Mesendoderm (in vitro differentiated cells): ENCODE measurements at regions not wholly inside any gene's neighbourhood (a gene's known extent, or its start where the extent isn't known, plus 50 kb on each side); places are given as distances from the start of the nearest gene placed in this dataset.
A peak's percentile ranks its signal among the peaks of the same experiment; 100 is the strongest.

ENCODE experiments used
- DNase-seq: peaks from one replicate; pipeline ENCODE4 v3.0.0; 2013
- H2AK5ac ChIP-seq: 2 replicates; pipeline ENCODE4 v1.6.1; 2013; ENCODE audit warnings: low read length, inconsistent platforms
- H2BK120ac ChIP-seq: 2 replicates; pipeline ENCODE4 v1.6.1; 2013; ENCODE audit warnings: low read depth, mild to moderate bottlenecking, low read length, moderate library complexity, mixed read lengths
- H2BK15ac ChIP-seq: replicated peaks from 2 replicates; pipeline ENCODE4 v1.6.1; 2013; ENCODE audit warnings: low read depth, mild to moderate bottlenecking, moderate library complexity
- H2BK5ac ChIP-seq: 2 replicates; pipeline ENCODE4 v1.6.1; 2013; ENCODE audit warnings: low read length, inconsistent platforms
- H3K18ac ChIP-seq: 2 replicates; pipeline ENCODE4 v1.6.1; 2013; ENCODE audit warnings: mild to moderate bottlenecking, low read length, mixed read lengths
- H3K23ac ChIP-seq: one replicate; pipeline ENCODE4 v1.6.1; 2013; ENCODE audit warnings: low read length
- H3K27ac ChIP-seq: 2 replicates; pipeline ENCODE4 v1.5.1; 2013; ENCODE audit warnings: low read depth, mild to moderate bottlenecking, inconsistent platforms, low read length, moderate library complexity
- H3K27me3 ChIP-seq: 2 replicates; pipeline ENCODE4 v1.6.1; 2013; ENCODE audit warnings: low read length, control low read depth, mild to moderate bottlenecking, inconsistent platforms; ENCODE audit not compliant: insufficient read depth, poor library complexity
- H3K36me3 ChIP-seq: 2 replicates; pipeline ENCODE4 v1.6.1; 2013; ENCODE audit warnings: low read length, inconsistent platforms; ENCODE audit not compliant: control insufficient read depth, insufficient read depth
- H3K4ac ChIP-seq: one replicate; pipeline ENCODE4 v1.6.1; 2013; ENCODE audit warnings: low read depth, mild to moderate bottlenecking, low read length, moderate library complexity
- H3K4me1 ChIP-seq: 2 replicates; pipeline ENCODE4 v1.6.1; 2013; ENCODE audit warnings: low read depth, low read length, inconsistent platforms; ENCODE audit not compliant: control insufficient read depth
- H3K4me2 ChIP-seq: 2 replicates; pipeline ENCODE4 v1.6.1; 2013; ENCODE audit warnings: low read length
- H3K4me3 ChIP-seq: 2 replicates; pipeline ENCODE4 v1.5.1; 2013; ENCODE audit warnings: mild to moderate bottlenecking, low read length
- H3K56ac ChIP-seq: one replicate; pipeline ENCODE4 v1.6.1; 2013; ENCODE audit warnings: low read length
- H3K79me1 ChIP-seq: 2 replicates; pipeline ENCODE4 v1.6.1; 2013; ENCODE audit warnings: low read length, inconsistent platforms
- H3K79me2 ChIP-seq: 2 replicates; pipeline ENCODE4 v1.6.1; 2013; ENCODE audit warnings: mild to moderate bottlenecking, low read length; ENCODE audit not compliant: control insufficient read depth, insufficient read depth
- H3K9ac ChIP-seq: 2 replicates; pipeline ENCODE4 v1.6.1; 2013; ENCODE audit warnings: low read length, inconsistent platforms
- H4K5ac ChIP-seq: one replicate; pipeline ENCODE4 v1.6.1; 2013; ENCODE audit warnings: low read length
- H4K8ac ChIP-seq: one replicate; pipeline ENCODE4 v1.6.1; 2013; ENCODE audit warnings: low read depth, mild to moderate bottlenecking, control low read depth, low read length, moderate library complexity
- WGBS: extraction: QIAGEN DNeasy Blood & Tissue Kit; methylation state at CpG from one replicate; pipeline ENCODE4 v1.1.7; 2013; ENCODE audit warnings: low lambda C conversion rate, missing lambda C conversion rate; ENCODE audit not compliant: insufficient coverage; ENCODE audit errors: extremely low coverage; 5-methylcytosine and 5-hydroxymethylcytosine counted together

GRCh38 chr5:27592231-27592630 is 553.8 kb upstream of the CDH9 start:
- no peak overlapping the region for H3K23ac ChIP-seq
- H3K4me3 ChIP-seq, result no peak overlapping the region
- H2BK120ac ChIP-seq, result no peak overlapping the region
- peak; percentile 75 for DNase-seq
- H3K4me2 ChIP-seq, result no peak overlapping the region
- H3K27ac ChIP-seq, result no peak overlapping the region
- no peak overlapping the region for H2BK15ac ChIP-seq
- no peak overlapping the region for H4K8ac ChIP-seq
- H3K79me1 ChIP-seq, result no peaks in the 10 kb centered on the region
- no peak overlapping the region for H3K9ac ChIP-seq
- H3K4ac ChIP-seq, result no peak overlapping the region
- no peaks in the 10 kb centered on the region for H3K4me1 ChIP-seq
- H3K56ac ChIP-seq, result no peak overlapping the region
- no peaks in the 10 kb centered on the region for H3K27me3 ChIP-seq
- no peak overlapping the region for H2AK5ac ChIP-seq
- no peak overlapping the region for H3K18ac ChIP-seq
- H2BK5ac ChIP-seq, result no peak overlapping the region
- H3K79me2 ChIP-seq, result no peaks in the 10 kb centered on the region
- no CpG with 5 or more reads among the region's 1 CpG for WGBS
- H3K36me3 ChIP-seq, result no peaks in the 10 kb centered on the region
- no peak overlapping the region for H4K5ac ChIP-seq

GRCh38 chr5:27590503-27590902 is 552.1 kb upstream of the CDH9 start:
- Histone ChIP-seq H2BK120ac (no peak overlapping the region), H2AK5ac (no peak overlapping the region), H2BK15ac (no peak overlapping the region), H3K4me2 (no peak overlapping the region), H2BK5ac (no peak overlapping the region), H3K27me3 (no peaks in the 10 kb centered on the region), H3K9ac (no peak overlapping the region), H3K27ac (no peak overlapping the region), H4K8ac (no peak overlapping the region), H3K36me3 (no peaks in the 10 kb centered on the region), H3K4me1 (no peaks in the 10 kb centered on the region), H3K4me3 (no peak overlapping the region), H3K79me1 (no peaks in the 10 kb centered on the region), H3K79me2 (no peaks in the 10 kb centered on the region), H4K5ac (no peak overlapping the region), H3K56ac (no peak overlapping the region), H3K18ac (no peak overlapping the region), H3K4ac (no peak overlapping the region), H3K23ac (peak overlapping the region; percentile 45)
- no CpG with 5 or more reads among the region's 6 CpGs for WGBS
- no peak for DNase-seq

- Histone ChIP-seq H3K79me1 (no peaks in the 10 kb centered on the region), H3K9ac (no peak overlapping the region), H3K79me2 (no peaks in the 10 kb centered on the region), H3K18ac (no peak overlapping the region), H3K4me2 (no peak overlapping the region), H3K4me1 (no peaks in the 10 kb centered on the region), H2BK15ac (no peak overlapping the region), H3K36me3 (no peaks in the 10 kb centered on the region), H3K56ac (no peak overlapping the region), H4K5ac (no peak overlapping the region), H3K4ac (no peak overlapping the region), H3K27me3 (no peaks in the 10 kb centered on the region), H3K4me3 (no peak overlapping the region), H3K23ac (no peak overlapping the region), H2BK5ac (no peak overlapping the region), H2AK5ac (no peak overlapping the region), H3K27ac (no peak overlapping the region), H4K8ac (no peak overlapping the region), H2BK120ac (no peak overlapping the region)
- DNase-seq, result no peak
Measured at GRCh38 chr5:27578279-27578678, 539.9 kb upstream of the CDH9 start.

GRCh38 chr5:27571681-27572080 is 533.3 kb upstream of the CDH9 start:
- Histone ChIP-seq H3K27me3 (no peaks in the 10 kb centered on the region), H3K4me1 (no peaks in the 10 kb centered on the region), H2AK5ac (no peak overlapping the region), H3K4ac (no peak overlapping the region), H4K5ac (no peak overlapping the region), H3K79me2 (no peaks in the 10 kb centered on the region), H3K27ac (no peak overlapping the region), H3K4me3 (no peak overlapping the region), H2BK120ac (no peak overlapping the region), H3K9ac (no peak overlapping the region), H3K18ac (no peak overlapping the region), H2BK15ac (no peak overlapping the region), H2BK5ac (no peak overlapping the region), H3K23ac (no peak overlapping the region), H3K36me3 (no peaks in the 10 kb centered on the region), H4K8ac (no peak overlapping the region), H3K56ac (no peak overlapping the region), H3K79me1 (no peaks in the 10 kb centered on the region), H3K4me2 (no peak overlapping the region)
- no CpG with 5 or more reads among the region's 4 CpGs for WGBS
- DNase-seq, result no peak

- H2BK15ac ChIP-seq, result no peak overlapping the region
- no CpG with 5 or more reads among the region's 2 CpGs for WGBS
- H4K8ac ChIP-seq, result no peak overlapping the region
Measured at GRCh38 chr5:27568811-27569210, 530.4 kb upstream of the CDH9 start.

GRCh38 chr5:27561408-27561807 is 523.0 kb upstream of the CDH9 start:
- WGBS, result no CpG with 5 or more reads among the region's 16 CpGs
- Histone ChIP-seq H3K4me1 (no peaks in the 10 kb centered on the region), H3K4ac (no peak overlapping the region), H3K18ac (no peak overlapping the region), H3K27me3 (no peaks in the 10 kb centered on the region), H2AK5ac (no peak overlapping the region), H3K4me2 (no peak overlapping the region), H3K23ac (no peak overlapping the region), H3K79me2 (no peaks in the 10 kb centered on the region), H3K27ac (no peak overlapping the region), H2BK120ac (no peak overlapping the region), H2BK5ac (no peak overlapping the region), H4K5ac (no peak overlapping the region), H3K9ac (no peak overlapping the region), H4K8ac (no peak overlapping the region), H3K4me3 (no peak overlapping the region), H2BK15ac (no peak overlapping the region), H3K56ac (no peak overlapping the region), H3K36me3 (no peaks in the 10 kb centered on the region), H3K79me1 (no peaks in the 10 kb centered on the region)
- no peak for DNase-seq

More at GRCh38 chr5:27568811-27569210, 530.4 kb upstream of the CDH9 start:
- Histone ChIP-seq H3K36me3 (no peaks in the 10 kb centered on the region), H3K23ac (no peak overlapping the region), H2AK5ac (no peak overlapping the region), H2BK120ac (no peak overlapping the region), H4K5ac (no peak overlapping the region), H3K27me3 (no peaks in the 10 kb centered on the region), H3K18ac (no peak overlapping the region), H3K4me2 (no peak overlapping the region), H2BK5ac (no peak overlapping the region), H3K56ac (no peak overlapping the region), H3K9ac (no peak overlapping the region), H3K79me2 (no peaks in the 10 kb centered on the region), H3K27ac (no peak overlapping the region), H3K4me3 (no peak overlapping the region), H3K4ac (no peak overlapping the region), H3K4me1 (no peaks in the 10 kb centered on the region), H3K79me1 (no peaks in the 10 kb centered on the region)
- DNase-seq, result no peak
